K562 (cell line): ENCODE measurements at regions not wholly inside any gene's neighbourhood (a gene's known extent, or its start where the extent isn't known, plus 50 kb on each side); places are given as distances from the start of the nearest gene placed in this dataset.
A peak's percentile ranks its signal among the peaks of the same experiment; 100 is the strongest.

ENCODE experiments used
- MAFF ChIP-seq: IDR thresholded peaks from 2 replicates; pipeline ENCODE4 v1.6.1; 2012; ENCODE audit warnings: low read length, improper control_type of control experiment
- NFIC ChIP-seq: fragments of 450-650 bp; IDR thresholded peaks from 2 replicates; pipeline ENCODE4 v1.6.1; 2017; ENCODE audit warnings: mild to moderate bottlenecking, inconsistent platforms
- POLR2A ChIP-seq: fragments of 450-650 bp; conservative IDR thresholded peaks from 2 replicates; pipeline ENCODE4 v1.6.1; 2016
- POLR2AphosphoS5 ChIP-seq: IDR thresholded peaks from 2 replicates; pipeline ENCODE4 v1.6.1; 2011; ENCODE audit warnings: mild to moderate bottlenecking, low read depth, low read length, moderate library complexity; ENCODE audit not compliant: control insufficient read depth, insufficient read depth
- RAD21 ChIP-seq, 2 experiments: fragments of 250-450 bp in 1 of 2; fragments of 450-650 bp in 1 of 2; sonication (Bioruptor Pico) in 1 of 2; formaldehyde crosslinking in 1 of 2; IDR thresholded peaks in 1 of 2; conservative IDR thresholded peaks in 1 of 2; 2 replicates each; pipeline versions ENCODE4 v1.4.0 to v1.8.0; 2020 to 2022; ENCODE audit warnings: mild to moderate bottlenecking in 2 of 2, moderate library complexity in 1 of 2
- TCF7L2 ChIP-seq: fragments of 150-350 bp; IDR thresholded peaks from 2 replicates; pipeline ENCODE4 v1.6.1; 2016; ENCODE audit warnings: low read depth, mild to moderate bottlenecking, low read length, moderate library complexity
- ZZZ3 ChIP-seq: fragments of 450-650 bp; IDR thresholded peaks from 2 replicates; pipeline ENCODE4 v1.6.1; 2016; ENCODE audit warnings: antibody characterized with exemption, mild to moderate bottlenecking, moderate library complexity
- TF ChIP-seq, protein P1 (sequence below): fragments of 450-650 bp; IDR thresholded peaks from 2 replicates; pipeline ENCODE4 v1.6.1; 2017; ENCODE audit warnings: mild to moderate bottlenecking, moderate library complexity
- TF ChIP-seq, protein P2 (sequence below): fragments of 250-450 bp; sonication (Bioruptor Pico); IDR thresholded peaks from 2 replicates; pipeline ENCODE4 v1.5.0; 2020; ENCODE audit warnings: mild to moderate bottlenecking, borderline replicate concordance
- TF ChIP-seq, protein P3 (sequence below), 3 experiments: IDR thresholded peaks in 2 of 3; conservative IDR thresholded peaks in 1 of 3; 2 replicates each; pipeline ENCODE4 v1.5.1; 2011 to 2012; ENCODE audit warnings: low read length in 3 of 3, mild to moderate bottlenecking in 3 of 3, control low read depth in 2 of 3, improper control_type of control experiment in 1 of 3, inconsistent platforms in 1 of 3, low read depth in 1 of 3, mixed read lengths in 1 of 3, moderate library complexity in 1 of 3; ENCODE audit not compliant: insufficient read depth in 2 of 3

DNA sequence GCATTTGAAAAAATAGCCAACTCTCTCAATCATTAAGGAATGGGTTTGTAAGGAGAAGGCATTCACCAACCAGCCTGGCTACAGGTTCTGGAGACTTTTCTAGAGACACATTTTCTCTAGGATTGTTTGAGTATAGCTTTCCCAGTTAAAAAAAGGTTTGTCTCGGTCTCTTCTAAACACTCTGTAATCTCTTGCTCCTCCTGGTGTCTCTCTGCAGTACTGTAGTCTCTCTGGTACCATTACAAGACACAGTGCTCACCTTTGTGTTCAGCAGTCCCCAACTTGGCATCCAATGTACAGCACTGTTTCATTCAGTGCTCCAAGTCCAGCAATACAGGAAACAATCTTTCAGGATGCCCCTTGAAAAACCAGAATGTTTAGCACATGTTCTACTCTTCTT, 534.4 kb downstream of the ZNF385D start:
- TF ChIP-seq TCF7L2, result no peak
- no peak for TF ChIP-seq POLR2A
- TF ChIP-seq, protein P1, sequence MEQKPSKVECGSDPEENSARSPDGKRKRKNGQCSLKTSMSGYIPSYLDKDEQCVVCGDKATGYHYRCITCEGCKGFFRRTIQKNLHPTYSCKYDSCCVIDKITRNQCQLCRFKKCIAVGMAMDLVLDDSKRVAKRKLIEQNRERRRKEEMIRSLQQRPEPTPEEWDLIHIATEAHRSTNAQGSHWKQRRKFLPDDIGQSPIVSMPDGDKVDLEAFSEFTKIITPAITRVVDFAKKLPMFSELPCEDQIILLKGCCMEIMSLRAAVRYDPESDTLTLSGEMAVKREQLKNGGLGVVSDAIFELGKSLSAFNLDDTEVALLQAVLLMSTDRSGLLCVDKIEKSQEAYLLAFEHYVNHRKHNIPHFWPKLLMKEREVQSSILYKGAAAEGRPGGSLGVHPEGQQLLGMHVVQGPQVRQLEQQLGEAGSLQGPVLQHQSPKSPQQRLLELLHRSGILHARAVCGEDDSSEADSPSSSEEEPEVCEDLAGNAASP, result no peak
- peak in 1 of 2 experiments; percentile 59; a peak in 2 of 4 replicates for TF ChIP-seq RAD21 (CRISPR knock-in tag; conservative IDR thresholded peaks at IDR 0.05 in 1 of 2, IDR thresholded peaks at IDR 0.05 in 1 of 2)
- TF ChIP-seq MAFF, result no peak
- TF ChIP-seq NFIC, result no peak
- TF ChIP-seq POLR2AphosphoS5, result no peak
- TF ChIP-seq ZZZ3, result no peak
- TF ChIP-seq, protein P2, sequence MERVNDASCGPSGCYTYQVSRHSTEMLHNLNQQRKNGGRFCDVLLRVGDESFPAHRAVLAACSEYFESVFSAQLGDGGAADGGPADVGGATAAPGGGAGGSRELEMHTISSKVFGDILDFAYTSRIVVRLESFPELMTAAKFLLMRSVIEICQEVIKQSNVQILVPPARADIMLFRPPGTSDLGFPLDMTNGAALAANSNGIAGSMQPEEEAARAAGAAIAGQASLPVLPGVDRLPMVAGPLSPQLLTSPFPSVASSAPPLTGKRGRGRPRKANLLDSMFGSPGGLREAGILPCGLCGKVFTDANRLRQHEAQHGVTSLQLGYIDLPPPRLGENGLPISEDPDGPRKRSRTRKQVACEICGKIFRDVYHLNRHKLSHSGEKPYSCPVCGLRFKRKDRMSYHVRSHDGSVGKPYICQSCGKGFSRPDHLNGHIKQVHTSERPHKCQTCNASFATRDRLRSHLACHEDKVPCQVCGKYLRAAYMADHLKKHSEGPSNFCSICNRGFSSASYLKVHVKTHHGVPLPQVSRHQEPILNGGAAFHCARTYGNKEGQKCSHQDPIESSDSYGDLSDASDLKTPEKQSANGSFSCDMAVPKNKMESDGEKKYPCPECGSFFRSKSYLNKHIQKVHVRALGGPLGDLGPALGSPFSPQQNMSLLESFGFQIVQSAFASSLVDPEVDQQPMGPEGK (CRISPR knock-in tag), result no peak
- TF ChIP-seq, protein P3, sequence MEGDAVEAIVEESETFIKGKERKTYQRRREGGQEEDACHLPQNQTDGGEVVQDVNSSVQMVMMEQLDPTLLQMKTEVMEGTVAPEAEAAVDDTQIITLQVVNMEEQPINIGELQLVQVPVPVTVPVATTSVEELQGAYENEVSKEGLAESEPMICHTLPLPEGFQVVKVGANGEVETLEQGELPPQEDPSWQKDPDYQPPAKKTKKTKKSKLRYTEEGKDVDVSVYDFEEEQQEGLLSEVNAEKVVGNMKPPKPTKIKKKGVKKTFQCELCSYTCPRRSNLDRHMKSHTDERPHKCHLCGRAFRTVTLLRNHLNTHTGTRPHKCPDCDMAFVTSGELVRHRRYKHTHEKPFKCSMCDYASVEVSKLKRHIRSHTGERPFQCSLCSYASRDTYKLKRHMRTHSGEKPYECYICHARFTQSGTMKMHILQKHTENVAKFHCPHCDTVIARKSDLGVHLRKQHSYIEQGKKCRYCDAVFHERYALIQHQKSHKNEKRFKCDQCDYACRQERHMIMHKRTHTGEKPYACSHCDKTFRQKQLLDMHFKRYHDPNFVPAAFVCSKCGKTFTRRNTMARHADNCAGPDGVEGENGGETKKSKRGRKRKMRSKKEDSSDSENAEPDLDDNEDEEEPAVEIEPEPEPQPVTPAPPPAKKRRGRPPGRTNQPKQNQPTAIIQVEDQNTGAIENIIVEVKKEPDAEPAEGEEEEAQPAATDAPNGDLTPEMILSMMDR (IDR thresholded peaks at IDR 0.05 in 2 of 3, conservative IDR thresholded peaks at IDR 0.05 in 1 of 3; ENCODE audit: insufficient read depth in 2 of 3, low read depth in 1 of 3, low read length in 3 of 3), result peak in 2 of 3 experiments; percentile 18 to 26; a peak in 2 of 6 replicates
